PC-9 (cell line): ENCODE measurements at regions not wholly inside any gene's neighbourhood (a gene's known extent, or its start where the extent isn't known, plus 50 kb on each side); places are given as distances from the start of the nearest gene placed in this dataset.
"Not testable (repeated sequence)": the region's sequence is repeated elsewhere in the genome, so short reads cannot be mapped to it uniquely, and the experiment has no call there.

Experiments used
- BruUV-seq: library from RNA; stranded (reverse); fragments of 400-500 nt; replicated peaks from 2 replicates; lab custom pipeline; 2021; lab: Mats Ljungman, UMichigan
- CTCF ChIA-PET: fragments of 300-600 bp; sonication (Branson Sonifier 250); formaldehyde crosslinking; loops from one replicate; lab custom pipeline; 2022; ENCODE audit warnings: antibody characterized with exemption; lab: Charles Lee
- POLR2A ChIA-PET: fragments of 300-600 bp; sonication (Branson Sonifier 250); formaldehyde crosslinking; loops from one replicate; lab custom pipeline; 2022; ENCODE audit warnings: antibody characterized with exemption; ENCODE audit not compliant: unreplicated experiment; lab: Charles Lee
- DNase-seq, 2 experiments: peaks; one replicate each; pipeline versions ENCODE4 v3.0.0 to v3.0.0-alpha.2; 2015 to 2022; ENCODE audit warnings: mixed read lengths in 1 of 2
- H2AFZ ChIP-seq: fragments of 200-600 bp; sonication (generic); 2 replicates; pipeline ENCODE4 v1.8.1; 2017; ENCODE audit warnings: antibody characterized with exemption
- H3F3A ChIP-seq: fragments of 200-600 bp; sonication (generic); 2 replicates; pipeline ENCODE4 v1.8.1; 2017; ENCODE audit warnings: antibody characterized with exemption, mild to moderate bottlenecking, low read depth; ENCODE audit not compliant: insufficient read depth
- H3K27ac ChIP-seq: fragments of 200-600 bp; sonication (generic); 2 replicates; pipeline ENCODE4 v1.6.1; 2016; ENCODE audit warnings: mixed run types
- H3K27me3 ChIP-seq: fragments of 200-600 bp; sonication (generic); 2 replicates; pipeline ENCODE4 v1.6.1; 2016; ENCODE audit warnings: low read depth, mixed run types; ENCODE audit not compliant: insufficient read depth
- H3K36me3 ChIP-seq: fragments of 200-600 bp; sonication (generic); 2 replicates; pipeline ENCODE4 v1.6.1; 2016; ENCODE audit warnings: low read depth, mixed run types
- H3K4me1 ChIP-seq: fragments of 200-600 bp; sonication (generic); replicated peaks from 2 replicates; pipeline ENCODE4 v1.6.1; 2016; ENCODE audit warnings: mixed run types; ENCODE audit not compliant: insufficient read depth
- H3K4me2 ChIP-seq: fragments of 200-600 bp; sonication (generic); 2 replicates; pipeline ENCODE4 v1.6.1; 2017; ENCODE audit warnings: mixed run types
- H3K4me3 ChIP-seq: fragments of 200-600 bp; sonication (generic); 2 replicates; pipeline ENCODE4 v1.6.1; 2016; ENCODE audit warnings: mixed run types
- H3K79me2 ChIP-seq: fragments of 200-600 bp; sonication (generic); 2 replicates; pipeline ENCODE4 v1.6.1; 2017; ENCODE audit warnings: low read depth, mixed run types
- H3K9me2 ChIP-seq: fragments of 200-600 bp; sonication (generic); 2 replicates; pipeline ENCODE4 v1.8.1; 2017; ENCODE audit warnings: mild to moderate bottlenecking; ENCODE audit not compliant: insufficient read depth
- H3K9me3 ChIP-seq: fragments of 200-600 bp; sonication (generic); 2 replicates; pipeline ENCODE4 v1.8.1; 2016; ENCODE audit warnings: low read depth; ENCODE audit not compliant: insufficient read depth
- H4K20me1 ChIP-seq: fragments of 200-600 bp; sonication (generic); 2 replicates; pipeline ENCODE4 v1.8.1; 2017; ENCODE audit not compliant: insufficient read depth
- intact Hi-C: fragments of 100-400 bp; cut with micrococcal nuclease; formaldehyde crosslinking; loops from one replicate; pipeline ENCODE4 v1.10.0; 2022; ENCODE audit not compliant: unreplicated experiment

GRCh38 chr16:88243921-88244320 lies 138.8 kb upstream of the ZNF469 start:
- H4K20me1 ChIP-seq, H3K27me3 ChIP-seq, H3K4me2 ChIP-seq, POLR2A ChIA-PET, H3K79me2 ChIP-seq, H3K4me3 ChIP-seq, DNase-seq, H2AFZ ChIP-seq, H3K36me3 ChIP-seq, H3K9me2 ChIP-seq, H3K9me3 ChIP-seq, CTCF ChIA-PET, BruUV-seq, H3K27ac ChIP-seq, intact Hi-C loops: not testable (repeated sequence)
- Histone ChIP-seq H3F3A (peaks cover 24% of the 10 kb centered on the region), H3K4me1 (peaks cover 64% of the 10 kb centered on the region)

- peak overlapping the region; percentile 90 for H3K27ac ChIP-seq
- POLR2A ChIA-PET, intact Hi-C loops, H3K4me3 ChIP-seq, H2AFZ ChIP-seq, H3K9me3 ChIP-seq, BruUV-seq, H3K79me2 ChIP-seq, H4K20me1 ChIP-seq, H3K27me3 ChIP-seq, H3K9me2 ChIP-seq, H3K36me3 ChIP-seq: not testable (repeated sequence)
- peaks cover 24% of the 10 kb centered on the region for H3F3A ChIP-seq
- DNase-seq: peak; percentile 64 to 88
- CTCF ChIA-PET: interaction anchor here (0.7 kb wide), 1 partner anchor 1198 kb away, joined by 3 read pairs; no protein-coding TSS in a partner anchor
- peaks cover 59% of the 10 kb centered on the region for H3K4me1 ChIP-seq
- peak overlapping the region; percentile 67 for H3K4me2 ChIP-seq
Observed at GRCh38 chr16:88245241-88246081, 137.3 kb upstream of the ZNF469 start.

- H3K9me2 ChIP-seq: not testable (repeated sequence)
Observed at GRCh38 chr16:88246955-88247582, 135.7 kb upstream of the ZNF469 start.

DNA sequence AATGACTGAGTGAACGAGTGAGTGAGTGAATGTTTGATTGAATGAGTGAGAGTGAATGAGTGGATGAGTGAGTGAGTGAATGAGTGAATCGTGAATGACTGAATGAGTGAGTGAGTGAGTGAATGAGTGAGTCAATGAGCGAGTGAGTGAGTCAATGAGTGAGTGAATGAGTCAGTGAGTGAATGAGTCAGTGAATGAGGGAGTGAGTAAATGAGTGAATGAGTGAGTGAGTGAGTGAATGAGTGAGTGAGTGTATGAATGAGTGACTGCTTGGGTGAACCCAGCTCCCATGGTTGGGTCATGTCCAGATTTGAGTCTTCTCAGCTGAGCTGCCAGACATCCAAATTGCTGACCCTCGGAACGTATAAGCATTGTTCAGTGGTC lies 135.2 kb upstream of the ZNF469 start:
- H3K36me3 ChIP-seq, H2AFZ ChIP-seq, H3K79me2 ChIP-seq, H3K9me3 ChIP-seq, DNase-seq, H4K20me1 ChIP-seq, H3K9me2 ChIP-seq, intact Hi-C loops, H3K4me2 ChIP-seq, POLR2A ChIA-PET, H3K27me3 ChIP-seq, CTCF ChIA-PET, H3K27ac ChIP-seq, BruUV-seq, H3K4me3 ChIP-seq: not testable (repeated sequence)
- peaks cover 38% of the 10 kb centered on the region for H3K4me1 ChIP-seq
- peaks cover 24% of the 10 kb centered on the region for H3F3A ChIP-seq

More at GRCh38 chr16:88246955-88247582, 135.7 kb upstream of the ZNF469 start:
- POLR2A ChIA-PET, H3K9me3 ChIP-seq, H2AFZ ChIP-seq, H4K20me1 ChIP-seq, H3K27me3 ChIP-seq, H3K4me3 ChIP-seq, DNase-seq, H3K27ac ChIP-seq, H3K36me3 ChIP-seq, H3K4me2 ChIP-seq, BruUV-seq, intact Hi-C loops, CTCF ChIA-PET, H3K79me2 ChIP-seq: not testable (repeated sequence)
- Histone ChIP-seq H3F3A (peaks cover 24% of the 10 kb centered on the region), H3K4me1 (peaks cover 43% of the 10 kb centered on the region)

DNA sequence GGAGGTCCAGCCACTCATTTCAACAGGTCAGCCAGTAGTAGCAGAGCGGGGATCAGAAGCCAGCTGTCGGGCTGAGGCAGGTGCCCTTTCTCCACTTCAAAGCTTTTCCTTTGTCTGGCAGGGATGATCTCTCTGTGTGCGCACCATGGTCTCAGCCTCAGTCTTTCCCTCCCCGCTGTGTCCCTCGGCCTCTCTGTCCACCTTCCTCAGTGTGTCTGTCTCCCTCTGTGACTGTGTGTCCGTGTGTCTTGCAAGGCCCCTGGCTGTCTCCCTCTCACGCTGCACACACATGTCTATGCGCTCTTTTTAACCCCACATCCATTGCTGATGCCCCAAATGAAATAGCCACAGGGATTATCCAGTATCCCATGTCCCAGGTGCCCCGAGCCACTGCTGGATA lies 134.0 kb upstream of the ZNF469 start:
- not testable (repeated sequence) for H3K27me3 ChIP-seq, H3K79me2 ChIP-seq

DNA sequence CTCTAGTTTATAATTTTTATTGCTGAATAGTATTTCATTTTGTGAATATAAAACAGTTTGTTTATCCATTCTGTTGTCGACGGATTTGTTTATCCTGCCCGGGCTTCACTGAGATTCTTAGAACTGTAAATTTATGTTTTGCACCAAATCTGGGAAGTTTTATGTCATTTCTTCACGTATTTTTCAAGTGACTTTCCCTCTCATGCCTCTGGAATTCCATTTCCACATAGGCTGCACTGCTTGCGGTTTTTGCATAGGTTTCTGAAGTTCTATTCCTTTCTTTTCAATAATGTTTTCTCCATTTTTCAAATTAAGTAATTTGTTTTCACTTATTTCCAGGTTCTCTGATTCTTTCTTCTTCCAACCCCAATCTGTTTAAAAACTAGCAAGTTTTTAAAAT lies 132.4 kb upstream of the ZNF469 start:
- H4K20me1 ChIP-seq, H3K27ac ChIP-seq, H3K36me3 ChIP-seq, H3K27me3 ChIP-seq, intact Hi-C loops, BruUV-seq, POLR2A ChIA-PET, H3F3A ChIP-seq, DNase-seq, CTCF ChIA-PET, H3K9me2 ChIP-seq, H3K79me2 ChIP-seq, H2AFZ ChIP-seq, H3K9me3 ChIP-seq, H3K4me3 ChIP-seq, H3K4me2 ChIP-seq: not testable (repeated sequence)
- H3K4me1 ChIP-seq: peaks cover 14% of the 10 kb centered on the region

More for the DNA sequence above, 134.0 kb upstream of the ZNF469 start:
- POLR2A ChIA-PET, H3K4me2 ChIP-seq, DNase-seq, H3K9me3 ChIP-seq, H3K36me3 ChIP-seq, H3K9me2 ChIP-seq, H2AFZ ChIP-seq, H3K4me3 ChIP-seq, CTCF ChIA-PET, intact Hi-C loops, H3K27ac ChIP-seq, H4K20me1 ChIP-seq, BruUV-seq: not testable (repeated sequence)
- H3F3A ChIP-seq: peaks cover 16% of the 10 kb centered on the region
- peaks cover 27% of the 10 kb centered on the region for H3K4me1 ChIP-seq

DNA sequence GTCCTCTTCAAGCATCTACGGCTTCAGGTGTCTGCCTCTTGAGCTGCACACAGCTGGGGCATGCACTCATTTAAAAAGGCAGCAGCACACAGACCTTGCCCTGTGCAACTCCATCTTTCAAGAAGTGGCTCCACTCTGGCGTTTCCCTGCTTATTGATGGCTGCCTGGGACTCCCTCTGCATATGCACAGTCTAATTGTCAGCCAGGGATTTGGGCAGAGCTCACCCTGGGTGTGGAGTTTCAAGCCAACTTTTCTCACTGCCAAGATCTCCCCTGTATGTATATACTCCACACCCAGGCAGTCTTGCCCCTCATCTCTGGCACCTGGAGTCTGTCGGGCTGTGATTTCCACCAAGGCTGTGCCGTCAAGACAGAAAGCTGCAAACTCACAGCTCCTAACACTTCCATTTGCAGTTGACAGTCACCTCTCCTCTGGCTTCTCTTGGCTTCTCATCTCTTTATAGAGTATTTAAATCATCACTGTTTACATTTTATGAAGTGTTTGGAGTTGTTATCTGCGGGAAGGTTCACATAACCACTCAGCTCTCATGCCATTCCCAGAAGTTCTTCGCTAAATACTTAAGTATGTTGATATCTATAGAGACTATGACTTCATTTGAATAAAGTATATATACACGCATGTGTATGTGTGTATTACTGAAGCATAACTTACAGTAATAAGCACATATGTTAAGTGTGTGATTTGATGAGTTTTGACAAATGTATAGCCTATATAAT lies 130.5 kb upstream of the ZNF469 start:
- H3K4me3 ChIP-seq, POLR2A ChIA-PET, intact Hi-C loops, H3K27me3 ChIP-seq, H4K20me1 ChIP-seq, H3K4me2 ChIP-seq, H3F3A ChIP-seq, BruUV-seq, DNase-seq, H3K9me3 ChIP-seq, H3K4me1 ChIP-seq, H3K36me3 ChIP-seq, H3K9me2 ChIP-seq, H3K79me2 ChIP-seq, CTCF ChIA-PET, H3K27ac ChIP-seq, H2AFZ ChIP-seq: not testable (repeated sequence)
